ENCODE measurements at regions not wholly inside any gene's neighbourhood (a gene's known extent, or its start where the extent isn't known, plus 50 kb on each side); places are given as distances from the start of the nearest gene placed in this dataset.

DNA sequence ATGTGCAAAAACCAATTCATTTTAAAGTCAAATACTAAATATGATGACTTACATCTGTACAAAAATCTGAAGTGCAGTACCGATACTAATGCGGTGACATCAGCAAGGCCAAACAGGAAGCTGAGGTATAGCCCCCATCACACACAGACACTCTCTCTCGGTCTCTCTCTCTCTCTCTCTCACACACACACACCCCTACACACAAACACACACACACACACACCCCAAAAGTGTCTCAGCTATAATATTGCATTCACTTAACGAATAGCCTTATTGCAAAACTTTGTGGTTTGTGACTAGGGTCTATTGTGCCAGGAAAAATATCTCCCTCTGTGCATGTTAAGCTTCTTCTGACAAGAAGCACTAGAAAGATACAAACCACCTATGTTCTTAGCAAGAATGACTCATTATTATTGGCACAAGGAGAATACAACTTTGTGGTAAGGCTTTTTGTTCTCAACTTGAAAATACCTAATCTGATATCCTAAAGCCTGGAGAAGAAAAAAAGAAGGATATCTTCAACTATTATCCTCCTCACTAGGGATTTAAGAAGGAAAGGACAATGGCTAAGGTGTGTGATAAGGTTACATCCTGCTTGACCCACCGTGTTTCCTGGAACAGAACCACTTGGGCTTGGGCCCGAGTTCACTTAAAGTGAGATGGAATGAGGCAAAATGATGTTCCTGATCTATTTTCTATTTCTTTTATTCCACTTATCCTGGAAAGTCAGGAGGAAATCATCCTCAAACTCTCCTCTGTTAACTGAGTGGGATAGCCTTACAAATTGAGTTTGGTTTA, 107.1 kb downstream of the NIBAN1 start:
- peak in 1 of 3 donors; percentile 29 for DNase-seq
- Histone ChIP-seq H3K4me1 (ENCODE audit: low read depth) (no peaks in the 10 kb centered on the region), H3K4me3 (no peak overlapping the region), H3K9me3 (no peaks in the 10 kb centered on the region), H3K36me3 (ENCODE audit: low read depth) (no peaks in the 10 kb centered on the region)
- ATAC-seq = peak; percentile 91
- intact Hi-C loops (cut with DNase I, micrococcal nuclease) = no loop called here
- TF ChIP-seq CTCF (IDR thresholded peaks at IDR 0.05) = no peak

GRCh38 chr1:184866586-184866985, 107.7 kb downstream of the NIBAN1 start:
- no peak for TF ChIP-seq CTCF (IDR thresholded peaks at IDR 0.05)
- ATAC-seq = no peak

GRCh38 chr1:184865831-184866230, 108.5 kb downstream of the NIBAN1 start:
- no peak for TF ChIP-seq CTCF (IDR thresholded peaks at IDR 0.05)
- Histone ChIP-seq H3K4me1 (ENCODE audit: low read depth) (no peaks in the 10 kb centered on the region), H3K4me3 (no peak overlapping the region), H3K36me3 (ENCODE audit: low read depth) (no peaks in the 10 kb centered on the region), H3K9me3 (no peaks in the 10 kb centered on the region)
- intact Hi-C loops (cut with DNase I, micrococcal nuclease) = no loop called here
- ATAC-seq (no peak), DNase-seq (no peak)

More at GRCh38 chr1:184866586-184866985, 107.7 kb downstream of the NIBAN1 start:
- H3K4me3 ChIP-seq = no peak overlapping the region
- no peaks in the 10 kb centered on the region for H3K9me3 ChIP-seq
- intact Hi-C loops (cut with DNase I, micrococcal nuclease) = no loop called here
- H3K36me3 ChIP-seq (ENCODE audit: low read depth) = no peaks in the 10 kb centered on the region
- DNase-seq = no peak
- H3K4me1 ChIP-seq (ENCODE audit: low read depth) = no peaks in the 10 kb centered on the region

GRCh38 chr1:184861755-184862336, 107.2 kb upstream of the EDEM3 start:
- no peak for TF ChIP-seq CTCF (IDR thresholded peaks at IDR 0.05)
- H3K4me3 ChIP-seq = no peak overlapping the region
- intact Hi-C loops (cut with DNase I, micrococcal nuclease) = no loop called here
- no peak for ATAC-seq
- H3K9me3 ChIP-seq = no peaks in the 10 kb centered on the region
- H3K4me1 ChIP-seq (ENCODE audit: low read depth) = no peaks in the 10 kb centered on the region
- no peaks in the 10 kb centered on the region for H3K36me3 ChIP-seq (ENCODE audit: low read depth)
- no peak for DNase-seq

GRCh38 chr1:184860985-184861754, 106.5 kb upstream of the EDEM3 start:
- H3K36me3 ChIP-seq (ENCODE audit: low read depth) = no peaks in the 10 kb centered on the region
- ATAC-seq (peak; percentile 42), DNase-seq (peak in 1 of 3 donors; percentile 19)
- intact Hi-C loops (cut with DNase I, micrococcal nuclease) = no loop called here
- H3K4me3 ChIP-seq = no peak overlapping the region
- H3K4me1 ChIP-seq (ENCODE audit: low read depth) = no peaks in the 10 kb centered on the region
- no peaks in the 10 kb centered on the region for H3K9me3 ChIP-seq
- no peak for TF ChIP-seq CTCF (IDR thresholded peaks at IDR 0.05)
